GM23248 (cell line): ENCODE measurements at regions not wholly inside any gene's neighbourhood (a gene's known extent, or its start where the extent isn't known, plus 50 kb on each side); places are given as distances from the start of the nearest gene placed in this dataset.

ENCODE experiments used
- EZH2 ChIP-seq: fragments of 200-600 bp; sonication (generic); IDR thresholded peaks from 2 replicates; pipeline ENCODE4 v1.6.1; 2018; ENCODE audit warnings: antibody characterized with exemption, mild to moderate bottlenecking; ENCODE audit not compliant: insufficient read depth, poor library complexity, severe bottlenecking
- EZH2phosphoT487 ChIP-seq: fragments of 200-600 bp; sonication (generic); IDR thresholded peaks from 2 replicates; pipeline ENCODE4 v1.6.1; 2018; ENCODE audit warnings: antibody characterized with exemption, moderate library complexity, mild to moderate bottlenecking, low read depth; ENCODE audit not compliant: insufficient read depth

GRCh38 chr9:27818348-27818747, 245.1 kb upstream of the C9orf72 start:
- TF ChIP-seq EZH2phosphoT487 (no peak), EZH2 (no peak)
